ENCODE measurements at regions not wholly inside any gene's neighbourhood (a gene's known extent, or its start where the extent isn't known, plus 50 kb on each side); places are given as distances from the start of the nearest gene placed in this dataset.

GRCh38 chr1:38777464-38777957, 82.1 kb downstream of the RRAGC start:
- TF ChIP-seq CTCF (IDR thresholded peaks at IDR 0.05) (no peak), POLR2A (IDR thresholded peaks at IDR 0.05) (no peak), POLR2AphosphoS5 (IDR thresholded peaks at IDR 0.05; ENCODE audit: insufficient read depth in 1 of 2, low read depth in 1 of 2) (no peak)

All from vagina (tissue), 2 donors.